Testis (tissue), 2 donors: ENCODE measurements at regions not wholly inside any gene's neighbourhood (a gene's known extent, or its start where the extent isn't known, plus 50 kb on each side); places are given as distances from the start of the nearest gene placed in this dataset.

Source experiments
- POLR2A ChIP-seq: fragments of 450-650 bp; IDR thresholded peaks from one replicate; pipeline ENCODE4 v1.6.1; 2017; ENCODE audit warnings: antibody characterized with exemption, mild to moderate bottlenecking, moderate library complexity
- TF ChIP-seq, protein P1 (sequence below), 3 experiments: fragments of 450-650 bp in 2 of 3; fragments of 200-600 bp in 1 of 3; sonication (generic) in 1 of 3; IDR thresholded peaks; one replicate each; pipeline ENCODE4 v1.5.1; 2016 to 2019; ENCODE audit warnings: antibody characterized with exemption in 3 of 3, mild to moderate bottlenecking in 2 of 3, moderate library complexity in 1 of 3

DNA sequence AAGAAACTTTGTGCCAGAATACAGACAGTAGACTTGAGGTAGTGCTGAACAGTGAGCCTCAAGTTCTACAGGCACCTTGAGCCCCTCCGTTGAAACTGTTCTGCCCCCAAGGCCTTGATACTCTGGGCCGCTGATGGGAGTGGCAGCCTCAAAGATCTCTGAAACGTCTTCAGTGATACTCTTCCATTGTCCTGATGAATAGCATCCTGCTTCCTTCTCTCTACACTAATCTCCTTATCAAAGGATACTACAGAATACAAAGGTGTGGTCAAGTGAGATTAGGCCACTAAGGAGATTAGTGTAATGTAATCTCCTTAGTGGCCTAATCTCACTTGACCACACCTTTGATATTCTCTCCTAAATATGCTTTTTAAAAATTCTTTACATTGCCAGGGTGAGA lies 419.8 kb upstream of the SEL1L start:
- no peak for TF ChIP-seq POLR2A
- TF ChIP-seq, protein P1, sequence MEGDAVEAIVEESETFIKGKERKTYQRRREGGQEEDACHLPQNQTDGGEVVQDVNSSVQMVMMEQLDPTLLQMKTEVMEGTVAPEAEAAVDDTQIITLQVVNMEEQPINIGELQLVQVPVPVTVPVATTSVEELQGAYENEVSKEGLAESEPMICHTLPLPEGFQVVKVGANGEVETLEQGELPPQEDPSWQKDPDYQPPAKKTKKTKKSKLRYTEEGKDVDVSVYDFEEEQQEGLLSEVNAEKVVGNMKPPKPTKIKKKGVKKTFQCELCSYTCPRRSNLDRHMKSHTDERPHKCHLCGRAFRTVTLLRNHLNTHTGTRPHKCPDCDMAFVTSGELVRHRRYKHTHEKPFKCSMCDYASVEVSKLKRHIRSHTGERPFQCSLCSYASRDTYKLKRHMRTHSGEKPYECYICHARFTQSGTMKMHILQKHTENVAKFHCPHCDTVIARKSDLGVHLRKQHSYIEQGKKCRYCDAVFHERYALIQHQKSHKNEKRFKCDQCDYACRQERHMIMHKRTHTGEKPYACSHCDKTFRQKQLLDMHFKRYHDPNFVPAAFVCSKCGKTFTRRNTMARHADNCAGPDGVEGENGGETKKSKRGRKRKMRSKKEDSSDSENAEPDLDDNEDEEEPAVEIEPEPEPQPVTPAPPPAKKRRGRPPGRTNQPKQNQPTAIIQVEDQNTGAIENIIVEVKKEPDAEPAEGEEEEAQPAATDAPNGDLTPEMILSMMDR (IDR thresholded peaks at IDR 0.05), result no peak
